Ascending aorta (tissue), 2 donors: ENCODE measurements at regions not wholly inside any gene's neighbourhood (a gene's known extent, or its start where the extent isn't known, plus 50 kb on each side); places are given as distances from the start of the nearest gene placed in this dataset.

Experiments used
- DNase-seq, 2 donors: peaks; one replicate each; pipeline ENCODE4 v3.0.0-alpha.2; 2019; ENCODE audit warnings: low spot score in 2 of 2
- H3K27ac ChIP-seq, 2 donors: fragments of 200-600 bp; sonication (generic); one replicate each; pipeline ENCODE4 v1.5.1; 2016 to 2017; ENCODE audit warnings: mild to moderate bottlenecking in 1 of 2
- H3K27me3 ChIP-seq: fragments of 200-600 bp; sonication (generic); one replicate; pipeline ENCODE4 v1.5.1; 2017
- H3K36me3 ChIP-seq, 2 donors: fragments of 200-600 bp; sonication (generic); one replicate each; pipeline ENCODE4 v1.5.1; 2016
- H3K4me1 ChIP-seq, 2 donors: fragments of 200-600 bp; sonication (generic); one replicate each; pipeline ENCODE4 v1.5.1; 2016 to 2017; ENCODE audit warnings: mild to moderate bottlenecking in 1 of 2
- H3K4me3 ChIP-seq, 2 donors: fragments of 200-600 bp; sonication (generic); one replicate each; pipeline ENCODE4 v1.5.1; 2016 to 2017; ENCODE audit warnings: mild to moderate bottlenecking in 1 of 2
- H3K9me3 ChIP-seq, 2 donors: fragments of 200-600 bp; sonication (generic); one replicate each; pipeline ENCODE4 v1.5.1; 2016
- intact Hi-C: fragments of 100-400 bp; cut with DNase I; formaldehyde crosslinking; loops from one replicate; pipeline ENCODE4 v1.15.1; 2023
- TF ChIP-seq, protein P1 (sequence below), 3 experiments: fragments of 200-600 bp in 2 of 3; fragments of 450-650 bp in 1 of 3; sonication (generic) in 2 of 3; IDR thresholded peaks; one replicate each; pipeline ENCODE4 v1.5.1; 2016 to 2019; ENCODE audit warnings: antibody characterized with exemption in 3 of 3, mild to moderate bottlenecking in 1 of 3, moderate library complexity in 1 of 3

DNA sequence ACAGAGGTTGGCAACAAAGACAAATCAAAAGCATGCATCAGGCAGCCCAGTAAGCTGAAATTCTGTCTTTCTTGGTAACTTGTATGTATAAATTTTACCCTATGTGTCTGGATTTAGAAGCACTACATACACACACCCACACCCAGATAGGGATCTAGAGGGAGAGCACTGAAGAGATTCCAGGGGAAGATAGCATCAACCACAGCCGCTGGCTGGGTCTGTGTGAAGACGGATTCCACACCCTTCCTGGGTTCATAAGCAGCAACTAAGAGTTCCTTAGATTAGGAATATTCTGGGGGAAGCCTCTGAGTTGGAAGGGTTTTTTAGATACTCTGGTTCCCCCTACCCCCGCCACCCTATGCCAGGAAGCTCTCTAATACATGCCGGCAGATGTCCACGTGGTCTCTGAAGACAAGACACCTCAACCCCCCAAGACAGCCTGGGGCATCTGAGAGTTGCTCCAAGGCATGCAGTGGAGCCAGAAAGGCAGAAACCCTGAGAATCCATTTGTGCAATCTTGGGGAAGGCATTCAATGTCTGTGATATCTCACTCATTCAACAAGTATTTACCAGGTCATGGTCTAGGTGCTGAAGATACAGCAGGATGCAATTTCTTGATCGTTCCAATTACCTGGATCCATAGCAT is 86.4 kb downstream of the NOG start:
- intact Hi-C loops: loop anchor here (2.0 kb wide), 1 partner anchor 87 kb away; the partner anchor contains the start of gene NOG
- Histone ChIP-seq H3K27me3 (peaks cover 6% of the 10 kb centered on the region), H3K9me3 (no peaks in the 10 kb centered on the region), H3K4me1 (no peaks in the 10 kb centered on the region), H3K4me3 (no peak overlapping the region), H3K27ac (no peak overlapping the region), H3K36me3 (no peaks in the 10 kb centered on the region)
- no peak for DNase-seq
- TF ChIP-seq, protein P1, sequence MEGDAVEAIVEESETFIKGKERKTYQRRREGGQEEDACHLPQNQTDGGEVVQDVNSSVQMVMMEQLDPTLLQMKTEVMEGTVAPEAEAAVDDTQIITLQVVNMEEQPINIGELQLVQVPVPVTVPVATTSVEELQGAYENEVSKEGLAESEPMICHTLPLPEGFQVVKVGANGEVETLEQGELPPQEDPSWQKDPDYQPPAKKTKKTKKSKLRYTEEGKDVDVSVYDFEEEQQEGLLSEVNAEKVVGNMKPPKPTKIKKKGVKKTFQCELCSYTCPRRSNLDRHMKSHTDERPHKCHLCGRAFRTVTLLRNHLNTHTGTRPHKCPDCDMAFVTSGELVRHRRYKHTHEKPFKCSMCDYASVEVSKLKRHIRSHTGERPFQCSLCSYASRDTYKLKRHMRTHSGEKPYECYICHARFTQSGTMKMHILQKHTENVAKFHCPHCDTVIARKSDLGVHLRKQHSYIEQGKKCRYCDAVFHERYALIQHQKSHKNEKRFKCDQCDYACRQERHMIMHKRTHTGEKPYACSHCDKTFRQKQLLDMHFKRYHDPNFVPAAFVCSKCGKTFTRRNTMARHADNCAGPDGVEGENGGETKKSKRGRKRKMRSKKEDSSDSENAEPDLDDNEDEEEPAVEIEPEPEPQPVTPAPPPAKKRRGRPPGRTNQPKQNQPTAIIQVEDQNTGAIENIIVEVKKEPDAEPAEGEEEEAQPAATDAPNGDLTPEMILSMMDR (IDR thresholded peaks at IDR 0.05): no peak

DNA sequence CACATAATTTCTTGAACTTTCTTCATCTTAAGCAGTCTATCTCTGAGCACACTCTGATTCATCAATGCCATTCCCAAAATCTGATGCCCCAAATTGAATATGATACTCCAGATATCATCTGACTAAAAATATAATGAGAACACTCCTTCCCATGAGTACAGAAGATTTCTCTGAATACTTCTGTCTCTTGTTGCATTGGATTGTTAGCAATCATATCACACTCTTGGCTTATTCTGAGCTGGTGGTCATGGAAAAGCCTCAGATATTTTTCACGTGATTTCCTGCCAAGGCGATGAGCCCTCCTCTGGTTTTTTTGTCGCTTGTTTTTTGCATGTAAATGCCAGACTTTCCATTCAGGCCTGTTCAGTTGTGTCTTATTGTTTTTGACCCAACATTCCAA is 87.2 kb downstream of the NOG start:
- H3K27ac ChIP-seq: no peak overlapping the region
- H3K9me3 ChIP-seq: no peaks in the 10 kb centered on the region
- TF ChIP-seq, protein P1 (IDR thresholded peaks at IDR 0.05): no peak
- H3K36me3 ChIP-seq: no peaks in the 10 kb centered on the region
- DNase-seq: no peak
- intact Hi-C loops: no loop called here
- H3K27me3 ChIP-seq: peaks cover 6% of the 10 kb centered on the region
- H3K4me3 ChIP-seq: no peak overlapping the region
- H3K4me1 ChIP-seq: no peaks in the 10 kb centered on the region

DNA sequence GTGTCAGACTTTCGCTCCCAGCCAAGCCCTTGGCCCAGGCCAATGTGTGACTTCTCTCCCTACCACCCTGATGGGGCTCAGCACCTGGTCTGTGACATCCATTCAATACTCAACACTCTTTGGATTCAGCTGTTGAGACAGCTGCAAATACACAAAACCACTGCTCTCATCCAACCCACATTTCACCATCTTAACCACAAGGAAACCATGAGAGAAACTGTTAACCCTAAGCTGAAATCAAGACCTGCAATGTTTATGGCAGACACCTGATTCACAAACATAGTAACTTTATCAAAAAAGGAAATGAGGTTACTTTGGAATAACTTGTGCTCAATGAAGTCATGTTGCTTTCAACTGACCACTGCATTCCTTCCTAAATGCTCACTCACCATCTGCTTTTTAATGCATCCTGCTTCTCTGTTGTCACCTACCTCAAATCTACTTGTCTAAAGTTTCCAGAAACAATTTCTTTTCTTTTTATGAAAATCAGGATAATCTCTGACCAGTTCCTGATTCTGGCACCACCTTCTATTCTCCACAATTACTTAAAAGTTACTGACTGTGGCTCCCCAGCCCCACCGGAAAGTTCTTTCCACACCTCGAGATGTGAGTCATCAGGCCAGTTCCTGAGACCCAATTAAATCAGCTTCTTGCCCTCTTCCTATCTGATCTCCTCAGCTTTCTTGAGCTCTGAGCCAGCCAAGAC is 88.2 kb downstream of the NOG start:
- intact Hi-C loops: no loop called here
- DNase-seq: no peak

DNA sequence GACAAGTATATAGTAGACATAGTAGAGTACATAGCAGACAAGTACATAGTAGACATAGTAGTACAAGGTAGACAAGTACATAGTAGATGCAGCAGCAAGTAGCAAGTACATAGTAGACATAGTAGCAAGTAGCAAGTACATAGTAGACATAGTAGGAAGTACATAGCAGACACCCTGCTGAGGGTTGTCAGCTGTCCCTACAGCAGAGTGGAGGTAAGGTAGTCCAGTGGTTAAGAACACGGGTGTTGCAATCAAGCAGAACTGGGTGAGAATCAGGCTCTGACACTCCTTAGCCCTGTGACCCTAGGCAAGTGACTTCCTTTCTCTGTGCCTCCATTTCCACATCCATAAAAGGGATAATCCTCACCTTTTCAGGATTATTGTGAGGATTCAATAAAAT is 94.7 kb downstream of the NOG start:
- TF ChIP-seq, protein P1 (IDR thresholded peaks at IDR 0.05): no peak
- H3K4me3 ChIP-seq: no peak overlapping the region
- intact Hi-C loops: no loop called here
- no peak overlapping the region for H3K27ac ChIP-seq
- no peaks in the 10 kb centered on the region for H3K9me3 ChIP-seq
- no peaks in the 10 kb centered on the region for H3K4me1 ChIP-seq
- H3K27me3 ChIP-seq: no peaks in the 10 kb centered on the region
- no peaks in the 10 kb centered on the region for H3K36me3 ChIP-seq
- DNase-seq: no peak

More for the DNA sequence above, 88.2 kb downstream of the NOG start:
- Histone ChIP-seq H3K9me3 (no peaks in the 10 kb centered on the region), H3K4me3 (no peak overlapping the region), H3K27me3 (peaks cover 5% of the 10 kb centered on the region), H3K36me3 (no peaks in the 10 kb centered on the region), H3K27ac (no peak overlapping the region), H3K4me1 (no peaks in the 10 kb centered on the region)
- TF ChIP-seq, protein P1 (IDR thresholded peaks at IDR 0.05): no peak

DNA sequence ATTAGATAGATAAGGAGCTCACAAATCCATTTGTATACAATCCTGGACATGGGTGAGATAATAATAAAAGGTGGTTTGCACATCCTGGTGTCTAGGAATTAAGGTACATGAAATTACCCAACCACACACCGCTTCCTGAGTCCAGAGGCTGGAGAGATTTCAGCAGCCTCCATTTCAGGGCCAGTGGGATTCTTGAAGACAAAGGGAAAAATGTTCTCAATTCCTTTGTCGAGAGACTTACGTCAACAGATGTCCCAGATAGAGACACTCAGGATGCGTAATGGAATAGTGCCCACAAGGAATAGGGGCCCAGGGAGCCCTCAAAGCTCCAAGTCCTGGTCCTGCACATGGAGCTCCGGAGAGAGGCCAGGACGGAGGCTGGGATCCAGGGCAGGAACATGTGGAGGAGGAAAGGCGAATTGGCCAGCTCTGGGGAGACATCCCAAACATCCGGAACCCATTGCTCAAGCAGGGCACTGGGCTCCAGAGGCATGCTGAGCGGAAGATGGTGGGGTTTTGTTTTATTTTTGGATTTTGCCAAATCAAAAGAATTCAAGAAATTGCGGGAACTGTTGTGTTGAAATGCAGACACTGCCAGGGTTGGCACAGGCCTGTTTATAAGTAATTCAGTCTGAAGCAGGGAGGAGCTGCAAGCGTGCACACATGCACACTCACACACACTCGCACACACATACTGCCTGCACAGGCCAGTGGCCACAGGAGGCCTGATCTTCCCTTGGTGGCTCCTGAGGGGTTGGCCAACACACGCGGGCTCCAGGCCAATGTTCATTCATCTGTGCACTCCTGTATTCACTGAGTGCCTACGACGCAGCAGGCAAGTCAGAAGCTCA is 97.2 kb downstream of the NOG start:
- DNase-seq: no peak
- H3K36me3 ChIP-seq: no peaks in the 10 kb centered on the region

More for the DNA sequence above, 97.2 kb downstream of the NOG start:
- intact Hi-C loops: no loop called here
- Histone ChIP-seq H3K27me3 (no peaks in the 10 kb centered on the region), H3K4me3 (no peak overlapping the region), H3K27ac (no peak overlapping the region), H3K9me3 (no peaks in the 10 kb centered on the region), H3K4me1 (no peaks in the 10 kb centered on the region)
- TF ChIP-seq, protein P1 (IDR thresholded peaks at IDR 0.05): no peak
